Prostate gland (tissue), 2 donors: ENCODE measurements at regions not wholly inside any gene's neighbourhood (a gene's known extent, or its start where the extent isn't known, plus 50 kb on each side); places are given as distances from the start of the nearest gene placed in this dataset.

Source experiments
- CTCF ChIP-seq, 4 experiments: fragments of 200-600 bp in 2 of 4; fragments of 450-650 bp in 2 of 4; sonication (generic) in 2 of 4; IDR thresholded peaks; 1 replicate in 3 of 4; 2 replicates in 1 of 4; pipeline ENCODE4 v1.5.1; 2016 to 2019; ENCODE audit warnings: antibody characterized with exemption in 4 of 4, mild to moderate bottlenecking in 2 of 4, moderate library complexity in 2 of 4
- POLR2A ChIP-seq: fragments of 450-650 bp; IDR thresholded peaks from one replicate; pipeline ENCODE4 v1.6.1; 2016; ENCODE audit warnings: antibody characterized with exemption, mild to moderate bottlenecking
- POLR2AphosphoS5 ChIP-seq: sonication (generic); formaldehyde crosslinking; IDR thresholded peaks from one replicate; pipeline ENCODE4 v1.6.1; 2017; ENCODE audit warnings: antibody characterized with exemption

GRCh38 chr10:15943426-15943825, 83.1 kb upstream of the MINDY3 start:
- TF ChIP-seq POLR2A (no peak), CTCF (IDR thresholded peaks at IDR 0.05) (no peak), POLR2AphosphoS5 (no peak)
